HEK293 (cell line): ENCODE measurements at regions not wholly inside any gene's neighbourhood (a gene's known extent, or its start where the extent isn't known, plus 50 kb on each side); places are given as distances from the start of the nearest gene placed in this dataset.

Source experiments
- CTCF ChIA-PET: fragments of 350-600 bp; formaldehyde crosslinking; extraction: SDS; loops from one replicate; lab custom pipeline; 2021; ENCODE audit warnings: antibody characterized with exemption; lab: Yijun Ruan, JAX
- POLR2A ChIA-PET: fragments of 300-600 bp; formaldehyde crosslinking; extraction: SDS; loops from one replicate; lab custom pipeline; 2020; ENCODE audit warnings: antibody characterized with exemption, inconsistent platforms; lab: Yijun Ruan, JAX
- H3K27ac ChIP-seq: fragments of 200-500 bp; sonication (Bioruptor generic); 2 replicates; pipeline ENCODE4 v1.5.1; 2014; ENCODE audit warnings: low read depth, low read length, control low read depth, inconsistent platforms; ENCODE audit errors: extremely low read depth
- H3K36me3 ChIP-seq, 2 experiments: fragments of 200-500 bp in 1 of 2; sonication (Bioruptor generic) in 1 of 2; 1 replicate in 1 of 2; 2 replicates in 1 of 2; pipeline ENCODE4 v1.5.1; 2014 to 2017; ENCODE audit warnings: inconsistent platforms in 2 of 2, low read length in 2 of 2; ENCODE audit not compliant: control insufficient read depth in 2 of 2, insufficient read depth in 1 of 2
- H3K4me1 ChIP-seq: fragments of 200-500 bp; sonication (Bioruptor generic); 2 replicates; pipeline ENCODE4 v1.5.1; 2014; ENCODE audit warnings: mild to moderate bottlenecking, low read length, inconsistent platforms; ENCODE audit not compliant: control insufficient read depth, insufficient read depth
- H3K4me3 ChIP-seq: 2 replicates; pipeline ENCODE4 v1.5.1; 2011; ENCODE audit warnings: low read depth, mild to moderate bottlenecking, control low read depth, low read length, moderate library complexity
- H3K9me3 ChIP-seq: fragments of 200-500 bp; sonication (Bioruptor generic); 2 replicates; pipeline ENCODE4 v1.5.1; 2014; ENCODE audit warnings: low read depth, low read length, inconsistent platforms; ENCODE audit not compliant: control insufficient read depth, insufficient read depth
- AEBP2 ChIP-seq: fragments of 450-650 bp; formaldehyde crosslinking; IDR thresholded peaks from 2 replicates; pipeline ENCODE4 v1.5.1; 2016; ENCODE audit warnings: missing biosample characterization, missing genetic modification characterization, borderline replicate concordance
- FEZF1 ChIP-seq: fragments of 450-650 bp; formaldehyde crosslinking; IDR thresholded peaks from 2 replicates; pipeline ENCODE4 v1.5.1; 2016; ENCODE audit warnings: missing biosample characterization, missing genetic modification characterization
- HIC1 ChIP-seq: fragments of 450-650 bp; formaldehyde crosslinking; IDR thresholded peaks from 2 replicates; pipeline ENCODE4 v1.5.1; 2016; ENCODE audit warnings: missing biosample characterization, missing genetic modification characterization
- KLF8 ChIP-seq: fragments of 450-650 bp; formaldehyde crosslinking; IDR thresholded peaks from 2 replicates; pipeline ENCODE4 v1.5.1; 2016; ENCODE audit warnings: missing biosample characterization, missing genetic modification characterization
- KLF9 ChIP-seq: fragments of 450-650 bp; formaldehyde crosslinking; IDR thresholded peaks from 2 replicates; pipeline ENCODE4 v1.5.1; 2016; ENCODE audit warnings: missing biosample characterization, missing genetic modification characterization, low read depth
- MEIS1 ChIP-seq: sonication (generic); formaldehyde crosslinking; IDR thresholded peaks from 2 replicates; pipeline ENCODE4 v1.8.1; 2022; ENCODE audit warnings: missing genetic modification reagents, mild to moderate bottlenecking, borderline replicate concordance
- REST ChIP-seq: fragments of 450-650 bp; formaldehyde crosslinking; IDR thresholded peaks from 2 replicates; pipeline ENCODE4 v1.5.1; 2016; ENCODE audit warnings: missing biosample characterization, missing genetic modification characterization
- SALL2 ChIP-seq: fragments of 450-650 bp; formaldehyde crosslinking; IDR thresholded peaks from 2 replicates; pipeline ENCODE4 v1.5.0; 2017; ENCODE audit warnings: missing biosample characterization, mild to moderate bottlenecking, missing genetic modification characterization, borderline replicate concordance
- TCF7L2 ChIP-seq: IDR thresholded peaks from 2 replicates; pipeline ENCODE4 v1.6.1; 2011; ENCODE audit warnings: low read depth, mild to moderate bottlenecking, inconsistent platforms, low read length, moderate library complexity, borderline replicate concordance
- YY2 ChIP-seq: fragments of 450-650 bp; formaldehyde crosslinking; IDR thresholded peaks from 2 replicates; pipeline ENCODE4 v1.5.1; 2016; ENCODE audit warnings: missing biosample characterization, missing genetic modification characterization
- ZBTB26 ChIP-seq: fragments of 450-650 bp; formaldehyde crosslinking; optimal IDR thresholded peaks from 2 replicates; pipeline ENCODE3; 2016; ENCODE audit warnings: missing biosample characterization, mild to moderate bottlenecking, missing genetic modification characterization
- ZEB2 ChIP-seq: fragments of 450-650 bp; formaldehyde crosslinking; IDR thresholded peaks from 2 replicates; pipeline ENCODE4 v1.5.1; 2016; ENCODE audit warnings: missing biosample characterization, missing genetic modification characterization
- ZFP37 ChIP-seq: fragments of 450-650 bp; formaldehyde crosslinking; IDR thresholded peaks from 2 replicates; pipeline ENCODE4 v1.5.1; 2016; ENCODE audit warnings: missing biosample characterization, missing genetic modification characterization
- ZNF175 ChIP-seq: fragments of 450-650 bp; formaldehyde crosslinking; IDR thresholded peaks from 2 replicates; pipeline ENCODE4 v1.5.1; 2016; ENCODE audit warnings: missing biosample characterization, missing genetic modification characterization
- ZNF324 ChIP-seq: fragments of 450-650 bp; formaldehyde crosslinking; IDR thresholded peaks from 2 replicates; pipeline ENCODE4 v1.5.1; 2016; ENCODE audit warnings: missing biosample characterization, missing genetic modification characterization
- ZNF335 ChIP-seq: fragments of 450-650 bp; formaldehyde crosslinking; conservative IDR thresholded peaks from 2 replicates; pipeline ENCODE4 v1.5.1; 2016; ENCODE audit warnings: missing biosample characterization, missing genetic modification characterization
- ZNF548 ChIP-seq: fragments of 450-650 bp; formaldehyde crosslinking; IDR thresholded peaks from 2 replicates; pipeline ENCODE4 v1.5.1; 2016; ENCODE audit warnings: missing biosample characterization, missing genetic modification characterization
- ZNF560 ChIP-seq: fragments of 450-650 bp; formaldehyde crosslinking; IDR thresholded peaks from 2 replicates; pipeline ENCODE4 v1.5.1; 2017; ENCODE audit warnings: missing biosample characterization, missing genetic modification characterization, borderline replicate concordance
- ZNF677 ChIP-seq: fragments of 450-650 bp; IDR thresholded peaks from 2 replicates; pipeline ENCODE4 v1.5.0; 2018; ENCODE audit warnings: missing biosample characterization, mild to moderate bottlenecking, missing genetic modification characterization, moderate library complexity
- ZNF701 ChIP-seq: fragments of 450-650 bp; formaldehyde crosslinking; IDR thresholded peaks from 2 replicates; pipeline ENCODE4 v1.5.1; 2016; ENCODE audit warnings: missing biosample characterization, missing genetic modification characterization
- ZNF768 ChIP-seq: fragments of 450-650 bp; formaldehyde crosslinking; IDR thresholded peaks from 2 replicates; pipeline ENCODE4 v1.5.1; 2018; ENCODE audit warnings: missing biosample characterization, mild to moderate bottlenecking, missing genetic modification characterization
- ZNF785 ChIP-seq: fragments of 450-650 bp; formaldehyde crosslinking; IDR thresholded peaks from 2 replicates; pipeline ENCODE4 v1.5.1; 2016; ENCODE audit warnings: missing biosample characterization, missing genetic modification characterization
- ZNF843 ChIP-seq: fragments of 450-650 bp; formaldehyde crosslinking; IDR thresholded peaks from 2 replicates; pipeline ENCODE4 v1.5.1; 2016; ENCODE audit warnings: missing biosample characterization, missing genetic modification characterization

GRCh38 chr1:72845981-72846380 lies 563.6 kb upstream of the NEGR1 start:
- ChIA-PET CTCF (interaction anchor here (0.6 kb wide), 1 partner anchor 1103 kb away, joined by 3 read pairs; no protein-coding TSS in a partner anchor), POLR2A (no interaction called here)
- no peak overlapping the region for H3K4me3 ChIP-seq
- no peaks in the 10 kb centered on the region for H3K36me3 ChIP-seq
- H3K9me3 ChIP-seq: no peaks in the 10 kb centered on the region
- no peak overlapping the region for H3K27ac ChIP-seq
- no peaks in the 10 kb centered on the region for H3K4me1 ChIP-seq
- TF ChIP-seq ZFP37 (tag by site-specific recombination): no peak
- no peak for TF ChIP-seq ZNF175 (tag by site-specific recombination)
- TF ChIP-seq KLF9 (tag by site-specific recombination): no peak
- no peak for TF ChIP-seq REST (tag by site-specific recombination)
- no peak for TF ChIP-seq FEZF1 (tag by site-specific recombination)
- TF ChIP-seq ZNF677 (tag by site-specific recombination): no peak
- TF ChIP-seq YY2 (tag by site-specific recombination): no peak
- no peak for TF ChIP-seq HIC1 (tag by site-specific recombination)
- no peak for TF ChIP-seq ZBTB26 (tag by site-specific recombination)
- no peak for TF ChIP-seq KLF8
- TF ChIP-seq TCF7L2: no peak
- no peak for TF ChIP-seq ZNF843
- no peak for TF ChIP-seq MEIS1 (CRISPR knock-in tag)
- TF ChIP-seq ZEB2 (tag by site-specific recombination): no peak
- TF ChIP-seq SALL2 (tag by site-specific recombination): no peak
- TF ChIP-seq ZNF701 (tag by site-specific recombination): no peak

GRCh38 chr1:72845381-72845780 lies 563.0 kb upstream of the NEGR1 start:
- TF ChIP-seq ZNF785 (tag by site-specific recombination) (no peak), ZNF324 (tag by site-specific recombination) (no peak), AEBP2 (tag by site-specific recombination) (no peak), ZNF335 (tag by site-specific recombination) (no peak), ZNF560 (tag by site-specific recombination) (no peak), ZNF548 (no peak), ZNF768 (tag by site-specific recombination) (no peak)
- H3K4me3 ChIP-seq: no peak overlapping the region
- no peaks in the 10 kb centered on the region for H3K9me3 ChIP-seq
- no peaks in the 10 kb centered on the region for H3K4me1 ChIP-seq
- ChIA-PET CTCF (interaction anchor here (0.6 kb wide), 1 partner anchor 1104 kb away, joined by 3 read pairs; no protein-coding TSS in a partner anchor), POLR2A (no interaction called here)
- no peaks in the 10 kb centered on the region for H3K36me3 ChIP-seq
- no peak overlapping the region for H3K27ac ChIP-seq
